H1 (cell line): ENCODE measurements at regions not wholly inside any gene's neighbourhood (a gene's known extent, or its start where the extent isn't known, plus 50 kb on each side); places are given as distances from the start of the nearest gene placed in this dataset.

ENCODE experiments used
- CTCF ChIA-PET: fragments of 300-600 bp; sonication (Branson Sonifier 250); formaldehyde crosslinking; loops from one replicate; lab custom pipeline; 2021; ENCODE audit not compliant: partially characterized antibody; lab: Charles Lee
- POLR2A ChIA-PET: fragments of 300-600 bp; sonication (Branson Sonifier 250); formaldehyde crosslinking; loops from one replicate; lab custom pipeline; 2021; ENCODE audit warnings: inconsistent platforms; ENCODE audit not compliant: partially characterized antibody; lab: Charles Lee
- DNase-seq, 2 experiments: peaks; one replicate each; pipeline versions ENCODE4 v3.0.0 to v3.0.0-alpha.2; 2010 to 2022; ENCODE audit warnings: low spot score in 2 of 2, low read depth in 1 of 2, mixed read lengths in 1 of 2
- FAIRE-seq: peaks from 2 replicates; lab custom pipeline; 2011; peaks lifted over from hg19 to GRCh38; lab: Jason Lieb, UNC
- H2AFZ ChIP-seq: 2 replicates; pipeline ENCODE4 v1.8.1; 2012; ENCODE audit warnings: low read length, inconsistent platforms
- H2AK5ac ChIP-seq: 2 replicates; pipeline ENCODE4 v1.6.1; 2013; ENCODE audit warnings: low read depth, low read length
- H2BK120ac ChIP-seq: replicated peaks from 2 replicates; pipeline ENCODE3; 2013; ENCODE audit warnings: low read depth, low read length, inconsistent platforms
- H2BK12ac ChIP-seq: 2 replicates; pipeline ENCODE4 v1.6.1; 2013; ENCODE audit warnings: low read depth, low read length
- H2BK15ac ChIP-seq: 2 replicates; pipeline ENCODE4 v1.6.1; 2013; ENCODE audit warnings: low read length
- H2BK20ac ChIP-seq: 2 replicates; pipeline ENCODE4 v1.6.1; 2013; ENCODE audit warnings: low read length
- H2BK5ac ChIP-seq: 2 replicates; pipeline ENCODE4 v1.6.1; 2013; ENCODE audit warnings: low read depth, low read length
- H3K14ac ChIP-seq: 2 replicates; pipeline ENCODE4 v1.6.1; 2013; ENCODE audit warnings: inconsistent platforms; ENCODE audit not compliant: insufficient read length
- H3K18ac ChIP-seq: 2 replicates; pipeline ENCODE4 v1.6.1; 2013; ENCODE audit warnings: low read length; ENCODE audit errors: extremely low read depth
- H3K23ac ChIP-seq: 2 replicates; pipeline ENCODE4 v1.6.1; 2013; ENCODE audit warnings: inconsistent platforms; ENCODE audit not compliant: insufficient read length
- H3K23me2 ChIP-seq: 2 replicates; pipeline ENCODE4 v1.6.1; 2013; ENCODE audit warnings: low read depth, low read length
- H3K27ac ChIP-seq: 2 replicates; pipeline ENCODE4 v1.6.1; 2011; ENCODE audit warnings: low read depth, low read length, inconsistent platforms
- H3K27me3 ChIP-seq, 4 experiments: replicated peaks in 1 of 4; 1 replicate in 1 of 4; 2 replicates in 3 of 4; pipeline versions ENCODE4 v1.6.1 to v1.8.1; 2011 to 2013; ENCODE audit warnings: low read length in 3 of 4, mild to moderate bottlenecking in 3 of 4, inconsistent platforms in 2 of 4, mixed read lengths in 2 of 4, moderate library complexity in 1 of 4; ENCODE audit not compliant: control insufficient read depth in 3 of 4, insufficient read depth in 3 of 4; ENCODE audit errors: extremely low read depth in 1 of 4
- H3K36me3 ChIP-seq, 4 experiments: 2 replicates each; pipeline versions ENCODE4 v1.6.1 to v1.8.1; 2011 to 2013; ENCODE audit warnings: mild to moderate bottlenecking in 4 of 4, low read length in 3 of 4, moderate library complexity in 2 of 4, control low read depth in 1 of 4, inconsistent platforms in 1 of 4; ENCODE audit not compliant: insufficient read depth in 4 of 4, control insufficient read depth in 2 of 4
- H3K4ac ChIP-seq: replicated peaks from 2 replicates; pipeline ENCODE3; 2013; ENCODE audit warnings: low read length, low read depth, mixed read lengths, inconsistent platforms; ENCODE audit not compliant: insufficient read length
- H3K4me1 ChIP-seq, 4 experiments: replicated peaks in 1 of 4; 1 replicate in 1 of 4; 2 replicates in 3 of 4; pipeline versions ENCODE4 v1.6.1 to v1.8.1; 2011 to 2013; ENCODE audit warnings: low read length in 3 of 4, inconsistent platforms in 2 of 4, mixed read lengths in 1 of 4; ENCODE audit not compliant: insufficient read depth in 4 of 4, control insufficient read depth in 3 of 4
- H3K4me2 ChIP-seq, 2 experiments: 2 replicates each; pipeline versions ENCODE4 v1.6.1 to v1.8.1; 2011 to 2013; ENCODE audit warnings: low read depth in 2 of 2, low read length in 2 of 2, control low read depth in 1 of 2, inconsistent platforms in 1 of 2, mild to moderate bottlenecking in 1 of 2; ENCODE audit not compliant: insufficient read depth in 1 of 2
- H3K4me3 ChIP-seq, 4 experiments: fragments of 200-600, 300-600 bp in 1 of 4; sonication (generic), shearing (Covaris generic), sonication (Bioruptor Twin) in 1 of 4; 2 replicates each; pipeline versions ENCODE4 v1.5.1 to v1.8.1; 2011 to 2016; ENCODE audit warnings: low read length in 4 of 4, low read depth in 3 of 4, control low read depth in 2 of 4, inconsistent platforms in 2 of 4, mild to moderate bottlenecking in 2 of 4, mixed read lengths in 1 of 4, moderate library complexity in 1 of 4; ENCODE audit not compliant: insufficient read depth in 2 of 4; ENCODE audit errors: extremely low read depth in 1 of 4
- H3K56ac ChIP-seq: replicated peaks from 2 replicates; pipeline ENCODE3; 2013; ENCODE audit warnings: low read depth, mild to moderate bottlenecking, mixed read lengths, low read length, inconsistent platforms; ENCODE audit not compliant: insufficient read length
- H3K79me1 ChIP-seq: 2 replicates; pipeline ENCODE4 v1.6.1; 2013; ENCODE audit warnings: low read depth, low read length, control low read depth
- H3K79me2 ChIP-seq, 2 experiments: 2 replicates each; pipeline versions ENCODE4 v1.6.1 to v1.8.1; 2012 to 2013; ENCODE audit warnings: low read length in 2 of 2, mild to moderate bottlenecking in 2 of 2, inconsistent platforms in 1 of 2; ENCODE audit not compliant: insufficient read depth in 2 of 2, control insufficient read depth in 1 of 2
- H3K9ac ChIP-seq, 4 experiments: replicated peaks in 1 of 4; 1 replicate in 1 of 4; 2 replicates in 3 of 4; pipeline versions ENCODE4 v1.6.1 to v1.8.1; 2011 to 2013; ENCODE audit warnings: low read depth in 3 of 4, low read length in 3 of 4, control low read depth in 2 of 4, mild to moderate bottlenecking in 2 of 4, moderate library complexity in 2 of 4, inconsistent platforms in 1 of 4; ENCODE audit errors: extremely low read depth in 1 of 4
- H3K9me3 ChIP-seq, 2 experiments: 2 replicates each; pipeline versions ENCODE4 v1.6.1 to v1.8.1; 2012 to 2013; ENCODE audit warnings: mild to moderate bottlenecking in 2 of 2, moderate library complexity in 2 of 2, control low read depth in 1 of 2, inconsistent platforms in 1 of 2, low read depth in 1 of 2, low read length in 1 of 2, mixed read lengths in 1 of 2; ENCODE audit not compliant: insufficient read depth in 2 of 2
- H4K20me1 ChIP-seq, 2 experiments: replicated peaks in 1 of 2; 2 replicates each; pipeline versions ENCODE3 to v1.8.1; 2011 to 2013; ENCODE audit warnings: inconsistent platforms in 2 of 2, low read length in 2 of 2, mild to moderate bottlenecking in 1 of 2; ENCODE audit not compliant: insufficient read depth in 2 of 2, control insufficient read depth in 1 of 2
- H4K5ac ChIP-seq: 2 replicates; pipeline ENCODE4 v1.6.1; 2013; ENCODE audit warnings: low read length, low read depth, mixed read lengths, inconsistent platforms; ENCODE audit not compliant: insufficient read length
- H4K8ac ChIP-seq: 2 replicates; pipeline ENCODE4 v1.8.0; 2013; ENCODE audit warnings: mild to moderate bottlenecking, moderate library complexity, low read length, inconsistent platforms; ENCODE audit not compliant: insufficient read depth; ENCODE audit errors: extremely low read depth
- H4K91ac ChIP-seq: replicated peaks from 2 replicates; pipeline ENCODE3; 2013; ENCODE audit warnings: low read length, mixed read lengths, inconsistent platforms; ENCODE audit not compliant: insufficient read length
- CREB1 ChIP-seq: IDR thresholded peaks from 2 replicates; pipeline ENCODE4 v1.6.1; 2012; ENCODE audit warnings: inconsistent platforms
- JUN ChIP-seq: IDR thresholded peaks from 2 replicates; pipeline ENCODE4 v1.6.1; 2011; ENCODE audit warnings: low read depth, mild to moderate bottlenecking, improper control_type of control experiment, low read length
- KDM5A ChIP-seq: fragments of 200-600 bp; IDR thresholded peaks from 2 replicates; pipeline ENCODE4 v1.7.1; 2012; ENCODE audit warnings: mild to moderate bottlenecking, low read length, inconsistent platforms, mixed read lengths
- SP2 ChIP-seq: IDR thresholded peaks from 2 replicates; pipeline ENCODE4 v1.6.1; 2012; ENCODE audit warnings: mild to moderate bottlenecking, low read length, inconsistent platforms
- TBP ChIP-seq: IDR thresholded peaks from 2 replicates; pipeline ENCODE4 v1.6.1; 2011; ENCODE audit warnings: low read depth, low read length, improper control_type of control experiment
- TCF12 ChIP-seq: IDR thresholded peaks from 2 replicates; pipeline ENCODE4 v1.6.1; 2011; ENCODE audit warnings: low read depth, mild to moderate bottlenecking, low read length

DNA sequence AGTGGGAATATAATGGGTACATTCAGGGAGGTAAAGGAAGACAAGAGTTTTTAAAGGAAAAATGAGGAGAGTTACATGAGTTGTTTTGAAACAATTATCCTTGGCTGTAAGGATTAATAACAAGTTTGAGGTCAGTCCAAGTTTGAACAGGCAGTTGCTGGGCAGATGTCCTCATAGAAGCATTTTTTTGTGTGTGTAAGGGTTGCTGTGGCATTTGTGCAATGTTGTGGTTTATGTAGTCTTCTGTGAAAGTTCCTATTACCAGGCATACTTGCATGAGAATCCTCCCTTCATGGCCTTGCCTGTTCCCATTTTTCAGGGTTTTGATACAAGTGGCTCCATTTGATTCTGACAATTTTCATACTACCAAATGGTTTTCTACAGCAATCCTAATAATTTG is 400.2 kb downstream of the KCNA4 start:
- H2BK15ac ChIP-seq = no peak overlapping the region
- H3K9me3 ChIP-seq = no peaks in the 10 kb centered on the region
- H4K8ac ChIP-seq = no peak overlapping the region
- H3K14ac ChIP-seq = no peak overlapping the region
- no peak overlapping the region for H4K5ac ChIP-seq
- no peak overlapping the region for H3K18ac ChIP-seq
- H2BK120ac ChIP-seq = no peak overlapping the region
- H4K91ac ChIP-seq = no peak overlapping the region
- no peaks in the 10 kb centered on the region for H3K36me3 ChIP-seq
- TF ChIP-seq SP2 (no peak), KDM5A (no peak), TBP (no peak), CREB1 (no peak), TCF12 (no peak), JUN (no peak)
- no peak overlapping the region for H3K4ac ChIP-seq
- no peak overlapping the region for H3K23ac ChIP-seq
- FAIRE-seq (no peak), DNase-seq (no peak)
- H3K79me2 ChIP-seq = no peaks in the 10 kb centered on the region
- H3K4me1 ChIP-seq = no peaks in the 10 kb centered on the region
- H4K20me1 ChIP-seq = no peaks in the 10 kb centered on the region
- no peaks in the 10 kb centered on the region for H3K27me3 ChIP-seq
- no peak overlapping the region for H3K27ac ChIP-seq
- no peak overlapping the region for H2BK12ac ChIP-seq
- no peaks in the 10 kb centered on the region for H3K23me2 ChIP-seq
- no peak overlapping the region for H3K4me2 ChIP-seq
- no peak overlapping the region for H2BK5ac ChIP-seq
- no peak overlapping the region for H3K56ac ChIP-seq
- no peak overlapping the region for H3K9ac ChIP-seq
- no peaks in the 10 kb centered on the region for H3K79me1 ChIP-seq
- H3K4me3 ChIP-seq = no peak overlapping the region
- no peak overlapping the region for H2AFZ ChIP-seq
- no peak overlapping the region for H2AK5ac ChIP-seq
- ChIA-PET CTCF (interaction anchor here (0.7 kb wide), 1 partner anchor 20 kb away, joined by 3 read pairs; no protein-coding TSS in a partner anchor), POLR2A (no interaction called here)
- H2BK20ac ChIP-seq = no peak overlapping the region
